ENCODE measurements at regions not wholly inside any gene's neighbourhood (a gene's known extent, or its start where the extent isn't known, plus 50 kb on each side); places are given as distances from the start of the nearest gene placed in this dataset.

GRCh38 chr1:232145768-232146167 lies 484.2 kb downstream of the SIPA1L2 start:
- ATAC-seq (ENCODE audit: low read depth) = no peak
- Histone ChIP-seq H3K4me1 (ENCODE audit: control insufficient read depth, insufficient read depth, low read length) (peaks cover 8% of the 10 kb centered on the region), H3K4me2 (ENCODE audit: low read depth, low read length) (no peak overlapping the region), H2BK15ac (ENCODE audit: low read depth, low read length) (no peak overlapping the region), H3K4ac (ENCODE audit: low read depth, low read length) (no peak overlapping the region), H3K27ac (ENCODE audit: insufficient read depth, low read length) (no peak overlapping the region), H3K27me3 (ENCODE audit: control insufficient read depth, insufficient read depth, low read length) (no peaks in the 10 kb centered on the region), H3K18ac (ENCODE audit: low read depth, low read length) (no peak overlapping the region), H3K4me3 (ENCODE audit: insufficient read depth, low read depth, low read length) (no peak overlapping the region), H3K79me1 (ENCODE audit: low read depth in 1 of 2, low read length in 2 of 2) (no peaks in the 10 kb centered on the region), H2AK9ac (replicated peaks; ENCODE audit: low read depth, low read length, poor library complexity) (no peak overlapping the region), H4K5ac (ENCODE audit: low read depth, low read length) (no peak overlapping the region), H3K9me3 (ENCODE audit: control insufficient read depth, insufficient read depth, low read length) (no peaks in the 10 kb centered on the region), H2BK120ac (ENCODE audit: low read depth, low read length) (no peak overlapping the region), H3K9me1 (ENCODE audit: insufficient read depth, low read length) (peaks cover 6% of the 10 kb centered on the region; the same call in 1 of the 2 replicates), H2AFZ (replicated peaks; ENCODE audit: low read length, poor library complexity) (no peak overlapping the region), H2BK5ac (ENCODE audit: low read depth, low read length, poor library complexity, severe bottlenecking) (no peak overlapping the region), H2AK5ac (ENCODE audit: low read depth, low read length) (no peak overlapping the region), H4K8ac (ENCODE audit: low read depth in 2 of 2, low read length in 2 of 2) (no peak overlapping the region), H3K23ac (ENCODE audit: low read depth, low read length) (no peak overlapping the region), H4K91ac (ENCODE audit: insufficient read depth, low read depth, low read length) (no peak overlapping the region), H2BK20ac (ENCODE audit: low read depth, low read length) (no peak overlapping the region; the same call in 1 of the 2 replicates), H3K56ac (ENCODE audit: extremely low read depth, insufficient read depth, low read length) (no peak overlapping the region), H3K9ac (ENCODE audit: low read depth, low read length) (no peak overlapping the region), H3K36me3 (ENCODE audit: control insufficient read depth, insufficient read depth, low read length) (no peaks in the 10 kb centered on the region), H4K20me1 (ENCODE audit: insufficient read depth, low read length) (no peaks in the 10 kb centered on the region), H3K14ac (replicated peaks; ENCODE audit: low read depth, low read length) (no peak overlapping the region)
- dilution Hi-C loops (cut with HindIII; ENCODE audit: low sequenced_read_pairs, unreplicated experiment) = no loop called here
- ChIA-PET POLR2A (ENCODE audit: unreplicated experiment) (no interaction called here), CTCF (no interaction called here)
- no peak for TF ChIP-seq ELK1 (IDR thresholded peaks at IDR 0.05; ENCODE audit: borderline replicate concordance, low read depth, low read length)
- no peak for TF ChIP-seq MXI1 (IDR thresholded peaks at IDR 0.05; ENCODE audit: borderline replicate concordance, low read depth, low read length)
- in situ Hi-C loops (cut with MboI; ENCODE audit: low sequenced_read_pairs) = no loop called here
- DNase-seq = no peak
- WGBS, 2 experiments (ENCODE audit: extremely low coverage in 2 of 2, insufficient read length in 1 of 2) = no CpG with 5 or more reads among the region's 2 CpGs
- intact Hi-C loops (cut with micrococcal nuclease) = loop anchor here (10.0 kb wide), 2 partner anchors 281 to 479 kb away; no protein-coding TSS in a partner anchor
- BruUV-seq (replicated peaks) = no TSS peak

Data from IMR-90 (cell line).